ENCODE measurements at regions not wholly inside any gene's neighbourhood (a gene's known extent, or its start where the extent isn't known, plus 50 kb on each side); places are given as distances from the start of the nearest gene placed in this dataset.

DNA sequence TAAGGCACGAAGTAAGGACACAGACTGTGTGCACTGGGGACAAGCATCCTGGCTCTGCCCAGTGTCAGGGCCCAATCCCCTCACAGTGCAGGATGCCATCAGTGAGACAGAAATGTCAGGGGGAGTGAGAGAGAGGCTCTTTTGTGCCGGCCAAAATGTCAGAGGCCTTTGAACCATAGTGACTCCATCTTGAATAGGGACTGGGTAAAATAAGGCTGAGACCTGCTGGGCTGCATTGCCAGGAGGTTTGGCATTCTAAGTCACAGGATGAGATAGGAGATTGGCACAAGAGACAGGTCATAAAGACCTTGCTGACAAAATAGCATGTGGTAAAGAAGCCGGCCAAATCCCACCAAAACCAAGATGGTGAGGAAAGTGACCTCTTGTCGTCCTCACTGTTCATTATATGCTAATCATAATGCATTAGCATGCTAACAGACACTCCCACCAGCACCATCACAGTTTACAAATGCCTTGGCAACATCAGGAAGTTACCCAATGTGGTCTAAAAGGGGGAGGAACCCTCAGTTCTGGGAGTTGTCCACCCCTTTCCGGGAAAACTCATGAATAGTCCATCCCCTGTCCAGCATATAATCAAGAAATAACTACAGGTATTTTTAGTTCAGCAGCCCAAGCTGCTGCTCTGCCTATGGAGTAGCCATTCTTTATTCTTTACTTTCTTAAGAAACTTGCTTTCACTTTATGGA, 337.4 kb downstream of the LPIN1 start:
- Histone ChIP-seq H3K36me3 (replicated peaks; ENCODE audit: low read depth, low read length) (no peaks in the 10 kb centered on the region), H3K27me3 (ENCODE audit: low read depth, low read length) (peaks cover 2% of the 10 kb centered on the region; the same call in 1 of the 2 replicates), H3K9me3 (ENCODE audit: insufficient read depth, low read length) (no peaks in the 10 kb centered on the region), H3K4me3 (ENCODE audit: low read length) (no peak overlapping the region), H3K27ac (ENCODE audit: low read length) (no peak overlapping the region), H4K20me1 (ENCODE audit: insufficient read depth, low read length) (no peaks in the 10 kb centered on the region), H3K9ac (ENCODE audit: low read length) (no peak overlapping the region), H3K4me2 (ENCODE audit: low read length) (no peak overlapping the region), H3K4me1 (ENCODE audit: low read length) (no peaks in the 10 kb centered on the region), H2AFZ (ENCODE audit: low read depth, low read length) (no peak overlapping the region), H3K79me2 (ENCODE audit: low read length) (no peaks in the 10 kb centered on the region)
- TF ChIP-seq, protein P1, sequence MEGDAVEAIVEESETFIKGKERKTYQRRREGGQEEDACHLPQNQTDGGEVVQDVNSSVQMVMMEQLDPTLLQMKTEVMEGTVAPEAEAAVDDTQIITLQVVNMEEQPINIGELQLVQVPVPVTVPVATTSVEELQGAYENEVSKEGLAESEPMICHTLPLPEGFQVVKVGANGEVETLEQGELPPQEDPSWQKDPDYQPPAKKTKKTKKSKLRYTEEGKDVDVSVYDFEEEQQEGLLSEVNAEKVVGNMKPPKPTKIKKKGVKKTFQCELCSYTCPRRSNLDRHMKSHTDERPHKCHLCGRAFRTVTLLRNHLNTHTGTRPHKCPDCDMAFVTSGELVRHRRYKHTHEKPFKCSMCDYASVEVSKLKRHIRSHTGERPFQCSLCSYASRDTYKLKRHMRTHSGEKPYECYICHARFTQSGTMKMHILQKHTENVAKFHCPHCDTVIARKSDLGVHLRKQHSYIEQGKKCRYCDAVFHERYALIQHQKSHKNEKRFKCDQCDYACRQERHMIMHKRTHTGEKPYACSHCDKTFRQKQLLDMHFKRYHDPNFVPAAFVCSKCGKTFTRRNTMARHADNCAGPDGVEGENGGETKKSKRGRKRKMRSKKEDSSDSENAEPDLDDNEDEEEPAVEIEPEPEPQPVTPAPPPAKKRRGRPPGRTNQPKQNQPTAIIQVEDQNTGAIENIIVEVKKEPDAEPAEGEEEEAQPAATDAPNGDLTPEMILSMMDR (IDR thresholded peaks at IDR 0.05; ENCODE audit: low read depth, low read length), result no peak
- no peak for TF ChIP-seq EZH2phosphoT487 (IDR thresholded peaks at IDR 0.05; ENCODE audit: low read depth)

DNA sequence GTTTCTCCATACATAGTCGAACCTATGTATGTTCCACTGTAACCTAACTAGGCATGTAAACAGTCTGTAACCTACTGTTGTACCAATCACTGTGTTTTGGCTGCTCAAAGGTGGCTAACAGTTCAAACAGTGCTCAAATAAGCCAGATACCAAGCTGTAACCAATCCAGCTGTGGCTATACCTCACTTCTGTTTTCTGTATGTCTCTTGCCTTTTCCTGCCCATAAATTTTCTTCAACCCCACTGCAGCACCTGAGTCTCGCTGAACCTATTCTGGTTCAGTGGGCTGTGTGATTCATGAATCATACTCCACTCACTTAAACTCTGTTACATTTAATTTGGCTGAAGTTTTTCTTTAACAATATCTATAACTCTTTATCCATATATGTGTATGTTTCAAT, 340.7 kb downstream of the LPIN1 start:
- Histone ChIP-seq H3K9ac (ENCODE audit: low read length) (no peak overlapping the region), H3K27me3 (ENCODE audit: low read depth, low read length) (peaks cover 2% of the 10 kb centered on the region; the same call in 1 of the 2 replicates), H3K9me3 (ENCODE audit: insufficient read depth, low read length) (no peaks in the 10 kb centered on the region), H4K20me1 (ENCODE audit: insufficient read depth, low read length) (no peaks in the 10 kb centered on the region), H3K79me2 (ENCODE audit: low read length) (no peaks in the 10 kb centered on the region), H3K4me3 (ENCODE audit: low read length) (no peak overlapping the region), H3K4me1 (ENCODE audit: low read length) (no peaks in the 10 kb centered on the region), H2AFZ (ENCODE audit: low read depth, low read length) (no peak overlapping the region), H3K36me3 (replicated peaks; ENCODE audit: low read depth, low read length) (no peaks in the 10 kb centered on the region), H3K27ac (ENCODE audit: low read length) (no peak overlapping the region), H3K4me2 (ENCODE audit: low read length) (no peak overlapping the region)
- TF ChIP-seq, protein P1 (IDR thresholded peaks at IDR 0.05; ENCODE audit: low read depth, low read length), result no peak
- TF ChIP-seq EZH2phosphoT487 (IDR thresholded peaks at IDR 0.05; ENCODE audit: low read depth), result no peak

DNA sequence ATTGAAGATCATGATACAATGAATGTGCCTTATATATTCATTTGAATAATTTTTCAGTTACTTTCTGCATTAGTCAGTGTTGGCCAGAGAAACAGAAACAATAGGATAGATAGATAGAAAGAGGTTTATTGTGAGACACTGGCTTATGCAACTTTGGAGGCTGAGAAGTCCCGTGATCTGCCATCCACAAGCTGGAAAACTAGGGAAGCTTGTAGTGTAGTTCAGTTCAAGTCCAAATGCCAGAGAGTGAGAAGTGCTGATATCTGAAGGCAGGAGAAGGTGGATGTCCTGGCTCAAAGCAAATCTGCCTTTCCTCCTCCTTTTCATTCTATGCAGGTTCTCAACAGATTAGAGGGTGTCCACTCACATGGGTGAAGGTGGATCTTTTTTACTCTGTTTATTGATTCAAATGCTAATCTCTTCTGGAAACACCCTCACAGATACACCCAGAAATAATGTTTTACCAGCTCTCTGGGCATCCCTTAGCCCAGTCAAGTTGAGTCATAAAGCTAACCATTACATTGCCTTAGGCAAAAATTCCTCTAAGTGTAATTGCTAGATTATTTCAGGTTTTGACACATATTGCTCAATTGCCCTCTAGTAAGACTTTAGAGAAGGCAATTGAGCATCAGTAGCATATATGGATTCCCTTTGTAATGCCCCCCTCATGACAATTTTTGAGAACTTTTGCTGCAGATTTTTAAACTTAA, 341.4 kb downstream of the LPIN1 start:
- TF ChIP-seq EZH2phosphoT487 (IDR thresholded peaks at IDR 0.05; ENCODE audit: low read depth), result no peak
- TF ChIP-seq, protein P1 (IDR thresholded peaks at IDR 0.05; ENCODE audit: low read depth, low read length), result no peak
- no peaks in the 10 kb centered on the region for H3K9me3 ChIP-seq (ENCODE audit: insufficient read depth, low read length)
- H3K9ac ChIP-seq (ENCODE audit: low read length), result no peak overlapping the region
- H4K20me1 ChIP-seq (ENCODE audit: insufficient read depth, low read length), result no peaks in the 10 kb centered on the region
- H3K79me2 ChIP-seq (ENCODE audit: low read length), result no peaks in the 10 kb centered on the region
- H3K27me3 ChIP-seq (ENCODE audit: low read depth, low read length), result peaks cover 2% of the 10 kb centered on the region; the same call in 1 of the 2 replicates
- H2AFZ ChIP-seq (ENCODE audit: low read depth, low read length), result no peak overlapping the region
- H3K4me2 ChIP-seq (ENCODE audit: low read length), result no peak overlapping the region
- no peak overlapping the region for H3K27ac ChIP-seq (ENCODE audit: low read length)
- H3K4me1 ChIP-seq (ENCODE audit: low read length), result no peaks in the 10 kb centered on the region
- no peak overlapping the region for H3K4me3 ChIP-seq (ENCODE audit: low read length)
- H3K36me3 ChIP-seq (replicated peaks; ENCODE audit: low read depth, low read length), result no peaks in the 10 kb centered on the region

DNA sequence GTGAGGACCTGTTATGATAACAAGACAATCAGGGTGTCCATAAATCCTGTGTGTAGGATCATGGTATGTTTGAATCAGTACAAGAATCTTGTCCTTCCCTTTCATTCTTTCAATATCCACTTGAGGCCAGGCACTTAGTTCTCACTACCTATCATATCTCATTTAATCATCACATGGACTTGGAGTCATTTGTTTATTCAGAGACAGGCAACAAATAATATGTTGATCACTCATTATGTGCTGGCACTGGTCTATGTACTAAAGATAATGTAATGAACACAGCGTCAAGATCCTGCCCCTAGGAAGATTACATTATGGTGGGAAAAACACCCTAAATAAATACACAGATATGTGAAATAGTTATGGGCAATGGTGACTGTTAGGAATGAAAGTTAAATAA, 342.6 kb downstream of the LPIN1 start:
- Histone ChIP-seq H3K9ac (ENCODE audit: low read length) (no peak overlapping the region), H3K4me3 (ENCODE audit: low read length) (no peak overlapping the region), H4K20me1 (ENCODE audit: insufficient read depth, low read length) (no peaks in the 10 kb centered on the region), H3K4me1 (ENCODE audit: low read length) (no peaks in the 10 kb centered on the region), H3K36me3 (replicated peaks; ENCODE audit: low read depth, low read length) (no peaks in the 10 kb centered on the region), H2AFZ (ENCODE audit: low read depth, low read length) (no peak overlapping the region), H3K27ac (ENCODE audit: low read length) (no peak overlapping the region), H3K4me2 (ENCODE audit: low read length) (no peak overlapping the region), H3K9me3 (ENCODE audit: insufficient read depth, low read length) (no peaks in the 10 kb centered on the region), H3K27me3 (ENCODE audit: low read depth, low read length) (peaks cover 2% of the 10 kb centered on the region; the same call in 1 of the 2 replicates), H3K79me2 (ENCODE audit: low read length) (no peaks in the 10 kb centered on the region)
- no peak for TF ChIP-seq EZH2phosphoT487 (IDR thresholded peaks at IDR 0.05; ENCODE audit: low read depth)
- TF ChIP-seq, protein P1 (IDR thresholded peaks at IDR 0.05; ENCODE audit: low read depth, low read length), result no peak
